ENCODE measurements at regions not wholly inside any gene's neighbourhood (a gene's known extent, or its start where the extent isn't known, plus 50 kb on each side); places are given as distances from the start of the nearest gene placed in this dataset.

GRCh38 chr14:65939184-65939583 lies 526.7 kb downstream of the FUT8 start:
- Histone ChIP-seq H2AFZ (ENCODE audit: control insufficient read depth, low read depth, low read length) (no peak overlapping the region), H3K9me3 (replicated peaks; ENCODE audit: control insufficient read depth, insufficient read depth, low read length) (no peaks in the 10 kb centered on the region), H3K27me3 (replicated peaks in 1 of 2; ENCODE audit: control insufficient read depth in 2 of 2, insufficient read depth in 2 of 2, low read length in 1 of 2) (no peaks in the 10 kb centered on the region), H3K36me3 (ENCODE audit: control insufficient read depth in 2 of 2, insufficient read depth in 2 of 2, low read length in 1 of 2) (no peaks in the 10 kb centered on the region), H3K4me1 (ENCODE audit: control insufficient read depth, insufficient read depth, low read length) (no peaks in the 10 kb centered on the region), H4K20me1 (ENCODE audit: control insufficient read depth, insufficient read depth) (no peaks in the 10 kb centered on the region), H3K4me2 (ENCODE audit: control insufficient read depth, insufficient read depth) (no peak overlapping the region), H3K9ac (ENCODE audit: control insufficient read depth, insufficient read depth, low read length) (no peak overlapping the region), H3K79me2 (ENCODE audit: control insufficient read depth, insufficient read depth, low read length) (no peaks in the 10 kb centered on the region), H3K27ac (ENCODE audit: control insufficient read depth, insufficient read depth) (no peak overlapping the region), H3K4me3 (no peak overlapping the region)
- in situ Hi-C loops (cut with MboI) (no loop called here), intact Hi-C loops (cut with micrococcal nuclease; ENCODE audit: unreplicated experiment) (no loop called here)
- WGBS (ENCODE audit: insufficient coverage, insufficient replicate concordance, low lambda C conversion rate, missing lambda C conversion rate) = 94% methylated on average over 1 of the region's 1 CpG
- FAIRE-seq (no peak), DNase-seq (ENCODE audit: low read depth, low spot score) (no peak), ATAC-seq (no peak)
- RAD21 ChIA-PET (ENCODE audit: unreplicated experiment) = no interaction called here
- SMC1A ChIA-PET (ENCODE audit: uncharacterized antibody, unreplicated experiment) = no interaction called here
- CTCF ChIA-PET = interaction anchor here (0.9 to 3.3 kb wide), 2 partner anchors 22 to 527 kb away, joined by 4 to 15 read pairs; no protein-coding TSS in a partner anchor
- BruUV-seq (replicated peaks) = no TSS peak
- no peak for TF ChIP-seq CHD1 (IDR thresholded peaks at IDR 0.05; ENCODE audit: low read depth, low read length)
- no peak for TF ChIP-seq RAD51 (IDR thresholded peaks at IDR 0.05)
- no peak for TF ChIP-seq FOXM1 (IDR thresholded peaks at IDR 0.05; ENCODE audit: low read depth, low read length)
- TF ChIP-seq POLR2AphosphoS2 (IDR thresholded peaks at IDR 0.05; ENCODE audit: low read depth, low read length) = no peak
- TF ChIP-seq REST (IDR thresholded peaks at IDR 0.05; ENCODE audit: low read depth, low read length) = no peak
- TF ChIP-seq FOXK2 (IDR thresholded peaks at IDR 0.05) = no peak
- no peak for TF ChIP-seq TARDBP (IDR thresholded peaks at IDR 0.05; ENCODE audit: borderline replicate concordance)
- no peak for TF ChIP-seq RUNX3 (IDR thresholded peaks at IDR 0.05; ENCODE audit: low read length)
- no peak for TF ChIP-seq GABPA (IDR thresholded peaks at IDR 0.05; ENCODE audit: low read depth)
- TF ChIP-seq ATF7 (IDR thresholded peaks at IDR 0.05; ENCODE audit: low read depth) = no peak
- TF ChIP-seq RELA (IDR thresholded peaks at IDR 0.05; ENCODE audit: borderline replicate concordance, partially characterized antibody) = no peak
- no peak for TF ChIP-seq IRF4 (IDR thresholded peaks at IDR 0.05; ENCODE audit: low read depth, low read length)
- TF ChIP-seq MAX (IDR thresholded peaks at IDR 0.05; ENCODE audit: low read depth, low read length) = no peak
- no peak for TF ChIP-seq BCLAF1 (IDR thresholded peaks at IDR 0.05)
- no peak for TF ChIP-seq CHD4 (IDR thresholded peaks at IDR 0.05)
- TF ChIP-seq HDAC2 (IDR thresholded peaks at IDR 0.05) = no peak
- POLR2A ChIA-PET = no interaction called here

Data from GM12878 (cell line).